GM23338 (cell line): ENCODE measurements at regions not wholly inside any gene's neighbourhood (a gene's known extent, or its start where the extent isn't known, plus 50 kb on each side); places are given as distances from the start of the nearest gene placed in this dataset.

Experiments
- CREB1 ChIP-seq: fragments of 250-450 bp; sonication (Bioruptor Pico); IDR thresholded peaks from 2 replicates; pipeline ENCODE4 v1.5.0; 2020; ENCODE audit warnings: low read depth, mild to moderate bottlenecking, moderate library complexity
- CTCF ChIP-seq, 2 experiments: fragments of 200-600 bp in 1 of 2; sonication (generic) in 1 of 2; conservative IDR thresholded peaks; 2 replicates each; pipeline versions ENCODE4 v1.5.1 to v1.6.1; 2016 to 2017; ENCODE audit warnings: antibody characterized with exemption in 2 of 2, low read depth in 2 of 2, mild to moderate bottlenecking in 2 of 2, moderate library complexity in 1 of 2
- ETS1 ChIP-seq: IDR thresholded peaks from 2 replicates; pipeline ENCODE4 v1.6.1; 2016; ENCODE audit warnings: antibody characterized with exemption
- EZH2 ChIP-seq: fragments of 200-600 bp; sonication (generic); IDR thresholded peaks from one replicate; pipeline ENCODE4 v1.8.0; 2017; ENCODE audit warnings: antibody characterized with exemption, mild to moderate bottlenecking, low read depth; ENCODE audit not compliant: unreplicated experiment
- EZH2phosphoT487 ChIP-seq: fragments of 200-600 bp; sonication (generic); IDR thresholded peaks from one replicate; pipeline ENCODE4 v1.8.1; 2018; ENCODE audit warnings: antibody characterized with exemption; ENCODE audit not compliant: unreplicated experiment
- JUNB ChIP-seq: IDR thresholded peaks from one replicate; pipeline ENCODE4 v1.6.1; 2016; ENCODE audit warnings: antibody characterized with exemption; ENCODE audit not compliant: unreplicated experiment
- NANOG ChIP-seq: IDR thresholded peaks from 2 replicates; pipeline ENCODE4 v1.6.1; 2016; ENCODE audit warnings: antibody characterized with exemption, borderline replicate concordance
- POLR2AphosphoS5 ChIP-seq: IDR thresholded peaks from 2 replicates; pipeline ENCODE4 v1.6.1; 2016; ENCODE audit warnings: antibody characterized with exemption, low read depth
- REST ChIP-seq: IDR thresholded peaks from one replicate; pipeline ENCODE4 v1.6.1; 2018; ENCODE audit warnings: antibody characterized with exemption; ENCODE audit not compliant: unreplicated experiment
- STAT1 ChIP-seq: IDR thresholded peaks from one replicate; pipeline ENCODE4 v1.6.1; 2016; ENCODE audit warnings: antibody characterized with exemption; ENCODE audit not compliant: unreplicated experiment
- ZNF114 ChIP-seq: fragments of 250-450 bp; sonication (Bioruptor Pico); IDR thresholded peaks from 2 replicates; pipeline ENCODE4 v1.5.0; 2020; ENCODE audit warnings: mild to moderate bottlenecking, moderate library complexity
- ZNF331 ChIP-seq: fragments of 250-450 bp; sonication (Bioruptor Pico); IDR thresholded peaks from 2 replicates; pipeline ENCODE4 v1.5.0; 2020; ENCODE audit warnings: low read depth, mild to moderate bottlenecking, moderate library complexity
- ZNF462 ChIP-seq: fragments of 250-450 bp; sonication (Bioruptor Pico); IDR thresholded peaks from 2 replicates; pipeline ENCODE4 v1.5.0; 2020; ENCODE audit warnings: mild to moderate bottlenecking, moderate library complexity

- TF ChIP-seq EZH2 (no peak), CTCF (conservative IDR thresholded peaks at IDR 0.05; ENCODE audit: low read depth in 2 of 2) (no peak), POLR2AphosphoS5 (no peak), EZH2phosphoT487 (no peak), STAT1 (no peak), JUNB (no peak), NANOG (no peak), REST (no peak), CREB1 (CRISPR knock-in tag) (no peak), ZNF462 (CRISPR knock-in tag) (no peak), ZNF331 (CRISPR knock-in tag) (no peak), ETS1 (no peak), ZNF114 (CRISPR knock-in tag) (no peak)
Measured at GRCh38 chr17:31743797-31744196, 115.2 kb downstream of the COPRS start.
